GM12878 (cell line): ENCODE measurements at regions not wholly inside any gene's neighbourhood (a gene's known extent, or its start where the extent isn't known, plus 50 kb on each side); places are given as distances from the start of the nearest gene placed in this dataset.

Source experiments
- ATAC-seq: fragments of 200-7000 bp; cut with Tn5 transposase; 3 replicates; pipeline ENCODE4 v1.9.1; 2020; ENCODE audit warnings: mild to moderate bottlenecking, moderate library complexity
- BruUV-seq: library from RNA; stranded (reverse); fragments of 400-500 nt; replicated peaks from 2 replicates; lab custom pipeline; 2021; lab: Mats Ljungman, UMichigan
- CTCF ChIA-PET: fragments of 300-600 bp; sonication (Branson Sonifier 250); formaldehyde crosslinking; extraction: SDS; loops from one replicate; lab custom pipeline; 2021; ENCODE audit warnings: inconsistent platforms; lab: Yijun Ruan, JAX
- POLR2A ChIA-PET: fragments of 350-600 bp; formaldehyde crosslinking; extraction: SDS; loops from one replicate; lab custom pipeline; 2021; ENCODE audit warnings: inconsistent platforms; lab: Charles Lee
- RAD21 ChIA-PET: fragments of 300-600 bp; sonication (Branson Sonifier 250); formaldehyde crosslinking; loops from one replicate; lab custom pipeline; 2023; ENCODE audit warnings: antibody characterized with exemption; ENCODE audit not compliant: unreplicated experiment; lab: Charles Lee
- SMC1A ChIA-PET: fragments of 300-600 bp; sonication (Branson Sonifier 250); formaldehyde crosslinking; loops from one replicate; lab custom pipeline; 2023; ENCODE audit not compliant: unreplicated experiment, uncharacterized antibody; lab: Charles Lee
- DNase-seq: peaks from one replicate; pipeline ENCODE4 v3.0.0-alpha.2; 2011; ENCODE audit warnings: low read depth, low spot score
- FAIRE-seq: peaks from 3 replicates; lab custom pipeline; 2011; peaks lifted over from hg19 to GRCh38; lab: Jason Lieb, UNC
- H2AFZ ChIP-seq: 2 replicates; pipeline ENCODE4 v1.6.0; 2011; ENCODE audit warnings: low read depth, low read length, control low read depth; ENCODE audit not compliant: control insufficient read depth
- H3K27ac ChIP-seq: 2 replicates; pipeline ENCODE4 v1.5.1; 2011; ENCODE audit warnings: control low read depth; ENCODE audit not compliant: control insufficient read depth, insufficient read depth
- H3K27me3 ChIP-seq, 2 experiments: replicated peaks in 1 of 2; 2 replicates each; pipeline versions ENCODE4 v1.6.0 to v1.6.1; 2011; ENCODE audit warnings: low read length in 1 of 2; ENCODE audit not compliant: control insufficient read depth in 2 of 2, insufficient read depth in 2 of 2
- H3K36me3 ChIP-seq, 2 experiments: 2 replicates each; pipeline ENCODE4 v1.5.1; 2011; ENCODE audit warnings: low read length in 1 of 2; ENCODE audit not compliant: control insufficient read depth in 2 of 2, insufficient read depth in 2 of 2
- H3K4me1 ChIP-seq: 2 replicates; pipeline ENCODE4 v1.6.1; 2011; ENCODE audit warnings: mild to moderate bottlenecking, low read length, moderate library complexity, mixed read lengths; ENCODE audit not compliant: control insufficient read depth, insufficient read depth
- H3K4me2 ChIP-seq: 2 replicates; pipeline ENCODE4 v1.6.0; 2011; ENCODE audit warnings: control low read depth; ENCODE audit not compliant: control insufficient read depth, insufficient read depth
- H3K4me3 ChIP-seq: fragments of 200-600 bp; sonication (generic); 2 replicates; pipeline ENCODE4 v1.5.1; 2016
- H3K79me2 ChIP-seq: 2 replicates; pipeline ENCODE4 v1.6.0; 2011; ENCODE audit warnings: low read length; ENCODE audit not compliant: control insufficient read depth, insufficient read depth
- H3K9ac ChIP-seq: 2 replicates; pipeline ENCODE4 v1.8.0; 2011; ENCODE audit warnings: low read length, control low read depth, mixed read lengths; ENCODE audit not compliant: control insufficient read depth, insufficient read depth
- H3K9me3 ChIP-seq: replicated peaks from 3 replicates; pipeline ENCODE4 v1.5.1; 2011; ENCODE audit warnings: mild to moderate bottlenecking, low read length; ENCODE audit not compliant: control insufficient read depth, insufficient read depth
- H4K20me1 ChIP-seq: 2 replicates; pipeline ENCODE4 v1.6.0; 2011; ENCODE audit not compliant: control insufficient read depth, insufficient read depth
- ATF7 ChIP-seq: fragments of 450-650 bp; IDR thresholded peaks from 2 replicates; pipeline ENCODE4 v1.6.1; 2016; ENCODE audit warnings: low read depth, mild to moderate bottlenecking
- BRCA1 ChIP-seq: IDR thresholded peaks from 2 replicates; pipeline ENCODE4 v1.6.1; 2011; ENCODE audit warnings: low read depth, low read length, improper control_type of control experiment
- CHD2 ChIP-seq: IDR thresholded peaks from 2 replicates; pipeline ENCODE4 v1.6.1; 2011; ENCODE audit warnings: low read depth, low read length, improper control_type of control experiment, borderline replicate concordance
- CHD4 ChIP-seq: fragments of 200-600 bp; sonication (generic); IDR thresholded peaks from 2 replicates; pipeline ENCODE4 v1.6.1; 2016; ENCODE audit warnings: mild to moderate bottlenecking
- ESRRA ChIP-seq: IDR thresholded peaks from 2 replicates; pipeline ENCODE4 v1.6.1; 2012; ENCODE audit warnings: mild to moderate bottlenecking, low read length, improper control_type of control experiment
- EZH2 ChIP-seq: IDR thresholded peaks from 2 replicates; pipeline ENCODE4 v1.6.1; 2012; ENCODE audit warnings: low read depth, mild to moderate bottlenecking, control low read depth, inconsistent platforms, low read length, borderline replicate concordance; ENCODE audit not compliant: control insufficient read depth
- HDAC2 ChIP-seq: fragments of 200-600 bp; sonication (generic); IDR thresholded peaks from 2 replicates; pipeline ENCODE4 v1.6.1; 2017
- MEF2B ChIP-seq: fragments of 450-650 bp; IDR thresholded peaks from 2 replicates; pipeline ENCODE4 v1.6.1; 2018; ENCODE audit warnings: mild to moderate bottlenecking, moderate library complexity; ENCODE audit not compliant: partially characterized antibody, poor library complexity, severe bottlenecking
- RB1 ChIP-seq: fragments of 450-650 bp; formaldehyde crosslinking; IDR thresholded peaks from 2 replicates; pipeline ENCODE4 v1.6.1; 2017; ENCODE audit warnings: mild to moderate bottlenecking, borderline replicate concordance
- SMARCA5 ChIP-seq: fragments of 450-650 bp; IDR thresholded peaks from 2 replicates; pipeline ENCODE4 v1.6.1; 2017; ENCODE audit warnings: mild to moderate bottlenecking
- SP1 ChIP-seq: IDR thresholded peaks from one replicate; pipeline ENCODE4 v1.6.1; 2011; ENCODE audit warnings: low read depth, low read length
- YBX1 ChIP-seq: fragments of 450-650 bp; IDR thresholded peaks from 2 replicates; pipeline ENCODE4 v1.6.1; 2016; ENCODE audit warnings: antibody characterized with exemption
- ZBTB11 ChIP-seq: fragments of 450-650 bp; formaldehyde crosslinking; IDR thresholded peaks from 2 replicates; pipeline ENCODE4 v1.5.0; 2022; ENCODE audit warnings: mild to moderate bottlenecking, missing genetic modification characterization
- WGBS: methylation state at CpG from one replicate; pipeline ENCODE4 v1.1.6; 2016; ENCODE audit warnings: low lambda C conversion rate; ENCODE audit not compliant: insufficient replicate concordance, insufficient coverage; ENCODE audit errors: missing lambda C conversion rate; 5-methylcytosine and 5-hydroxymethylcytosine counted together
- in situ Hi-C: fragments of 300-500 bp; cut with MboI; formaldehyde crosslinking; loops from 9 replicates; pipeline ENCODE4 v1.14.3; 2018; ENCODE audit warnings: mixed read lengths
- intact Hi-C: fragments of 100-400 bp; cut with micrococcal nuclease; formaldehyde crosslinking; loops from one replicate; pipeline ENCODE4 v1.14.2; 2022; ENCODE audit not compliant: unreplicated experiment

GRCh38 chr20:39269493-39270217 is 307.5 kb downstream of the DHX35 start:
- H3K79me2 ChIP-seq: no peaks in the 10 kb centered on the region
- intact Hi-C loops (loop anchor here (1.0 kb wide), 2 partner anchors 157 to 605 kb away; no protein-coding TSS in a partner anchor), in situ Hi-C loops (loop anchor here (5.0 kb wide), 1 partner anchor 598 kb away; no protein-coding TSS in a partner anchor)
- H3K9me3 ChIP-seq: no peaks in the 10 kb centered on the region
- no peak for DNase-seq
- no peaks in the 10 kb centered on the region for H3K36me3 ChIP-seq
- BruUV-seq: no TSS peak
- 6% methylated on average over 1 of the region's 1 CpG for WGBS
- no peak overlapping the region for H3K9ac ChIP-seq
- H2AFZ ChIP-seq: no peak overlapping the region
- TF ChIP-seq RB1 (no peak), ZBTB11 (CRISPR knock-in tag) (no peak), EZH2 (no peak), CHD2 (no peak), SMARCA5 (no peak), BRCA1 (no peak), HDAC2 (no peak), MEF2B (no peak), SP1 (no peak), YBX1 (no peak), CHD4 (no peak), ATF7 (no peak), ESRRA (no peak)
- CTCF ChIA-PET: interaction anchor here (0.7 to 6.6 kb wide), 26 partner anchors 11 to 1693 kb away, joined by 3 to 88 read pairs (median 4); no protein-coding TSS in a partner anchor
- FAIRE-seq: no peak
- POLR2A ChIA-PET: interaction anchor here (0.6 kb wide), 1 partner anchor 1696 kb away, joined by 3 read pairs; no protein-coding TSS in a partner anchor
- H3K27ac ChIP-seq: no peak overlapping the region
- no peak overlapping the region for H3K4me3 ChIP-seq
- no peaks in the 10 kb centered on the region; a peak in 1 of 4 replicates for H3K27me3 ChIP-seq
- no peaks in the 10 kb centered on the region for H3K4me1 ChIP-seq
- SMC1A ChIA-PET: interaction anchor here (1.0 to 4.5 kb wide), 8 partner anchors 19 to 604 kb away, joined by 3 to 22 read pairs (median 4); no protein-coding TSS in a partner anchor
- RAD21 ChIA-PET: interaction anchor here (0.7 to 4.0 kb wide), 6 partner anchors 129 to 1825 kb away, joined by 3 to 43 read pairs (median 4); no protein-coding TSS in a partner anchor
- H3K4me2 ChIP-seq: no peak overlapping the region
- no peak for ATAC-seq
- no peaks in the 10 kb centered on the region for H4K20me1 ChIP-seq
